T-cell (primary cell): ENCODE measurements at regions not wholly inside any gene's neighbourhood (a gene's known extent, or its start where the extent isn't known, plus 50 kb on each side); places are given as distances from the start of the nearest gene placed in this dataset.
"Not testable (repeated sequence)": the region's sequence is repeated elsewhere in the genome, so short reads cannot be mapped to it uniquely, and the experiment has no call there.

Source experiments
- ATAC-seq, 4 experiments: fragments of 200-7000 bp in 3 of 4; fragments of 150-1000 bp in 1 of 4; cut with Tn5 transposase; replicated peaks in 1 of 4; 1 replicate in 3 of 4; 2 replicates in 1 of 4; pipeline ENCODE4 v1.10.0; 2021; ENCODE audit warnings: moderate library complexity in 3 of 4, mild to moderate bottlenecking in 2 of 4, moderate number of reproducible peaks in 1 of 4
- CTCF ChIA-PET, 2 donors: fragments of 300-600 bp; sonication (Branson Sonifier 250); formaldehyde crosslinking; loops; one replicate each; lab custom pipeline; 2022; ENCODE audit warnings: antibody characterized with exemption in 2 of 2; lab: Charles Lee
- POLR2A ChIA-PET, 2 donors: fragments of 300-600 bp; sonication (Branson Sonifier 250); formaldehyde crosslinking; loops; one replicate each; lab custom pipeline; 2022; ENCODE audit warnings: antibody characterized with exemption in 2 of 2; lab: Charles Lee
- DNase-seq, 35 experiments: peaks; one replicate each; pipeline versions ENCODE4 v3.0.0 to v3.0.0-alpha.2; 2013 to 2023
- H3K27ac ChIP-seq: one replicate; pipeline ENCODE4 v1.5.1; 2013; ENCODE audit warnings: low read length
- H3K27me3 ChIP-seq, 2 experiments: replicated peaks in 1 of 2; 1 replicate in 1 of 2; 2 replicates in 1 of 2; pipeline versions ENCODE4 v1.6.1 to v1.7.0; 2013; ENCODE audit warnings: low read length in 1 of 2, mixed read lengths in 1 of 2; ENCODE audit not compliant: control insufficient read depth in 2 of 2, insufficient read depth in 2 of 2; ENCODE audit errors: extremely low read depth in 1 of 2
- H3K36me3 ChIP-seq, 2 donors: 1 replicate in 1 of 2; 2 replicates in 1 of 2; pipeline versions ENCODE4 v1.6.1 to v1.7.0; 2013; ENCODE audit warnings: low read length in 1 of 2; ENCODE audit not compliant: control insufficient read depth in 2 of 2, insufficient read depth in 1 of 2; ENCODE audit errors: extremely low read depth in 1 of 2
- H3K4me1 ChIP-seq, 2 experiments: 1 replicate in 1 of 2; 2 replicates in 1 of 2; pipeline versions ENCODE4 v1.6.1 to v1.7.0; 2013; ENCODE audit warnings: low read length in 2 of 2, mixed read lengths in 1 of 2; ENCODE audit not compliant: insufficient read depth in 2 of 2, control insufficient read depth in 1 of 2; ENCODE audit errors: extremely low read depth in 1 of 2
- H3K4me3 ChIP-seq, 2 donors: 1 replicate in 1 of 2; 2 replicates in 1 of 2; pipeline versions ENCODE4 v1.5.1 to v1.7.0; 2013; ENCODE audit warnings: mild to moderate bottlenecking in 2 of 2, low read length in 1 of 2, moderate library complexity in 1 of 2; ENCODE audit not compliant: control insufficient read depth in 1 of 2; ENCODE audit errors: extremely low read depth in 1 of 2
- H3K9me3 ChIP-seq: 2 replicates; pipeline ENCODE4 v1.7.0; 2013
- H3K27ac Mint-ChIP-seq, 2 donors: one replicate each; pipeline ENCODE4 v1.8.0; 2020 to 2021; ENCODE audit warnings: mild to moderate bottlenecking in 2 of 2, mixed read lengths in 2 of 2
- H3K27me3 Mint-ChIP-seq, 2 donors: one replicate each; pipeline ENCODE4 v1.8.0; 2021 to 2022; ENCODE audit warnings: mixed read lengths in 2 of 2
- H3K36me3 Mint-ChIP-seq: one replicate; pipeline ENCODE4 v1.8.0; 2021; ENCODE audit warnings: mixed read lengths
- H3K4me1 Mint-ChIP-seq, 3 donors: one replicate each; pipeline ENCODE4 v1.8.0; 2020 to 2022; ENCODE audit warnings: mixed read lengths in 3 of 3, mild to moderate bottlenecking in 1 of 3
- H3K4me3 Mint-ChIP-seq, 3 donors: one replicate each; pipeline ENCODE4 v1.8.0; 2020 to 2022; ENCODE audit warnings: mild to moderate bottlenecking in 3 of 3, mixed read lengths in 3 of 3, moderate library complexity in 3 of 3
- H3K9me3 Mint-ChIP-seq, 3 donors: one replicate each; pipeline ENCODE4 v1.8.0; 2020 to 2022; ENCODE audit warnings: mixed read lengths in 3 of 3
- WGBS: methylation state at CpG from one replicate; pipeline ENCODE4 v1.1.5; 2013; ENCODE audit warnings: missing lambda C conversion rate; ENCODE audit not compliant: insufficient coverage; 5-methylcytosine and 5-hydroxymethylcytosine counted together

DNA sequence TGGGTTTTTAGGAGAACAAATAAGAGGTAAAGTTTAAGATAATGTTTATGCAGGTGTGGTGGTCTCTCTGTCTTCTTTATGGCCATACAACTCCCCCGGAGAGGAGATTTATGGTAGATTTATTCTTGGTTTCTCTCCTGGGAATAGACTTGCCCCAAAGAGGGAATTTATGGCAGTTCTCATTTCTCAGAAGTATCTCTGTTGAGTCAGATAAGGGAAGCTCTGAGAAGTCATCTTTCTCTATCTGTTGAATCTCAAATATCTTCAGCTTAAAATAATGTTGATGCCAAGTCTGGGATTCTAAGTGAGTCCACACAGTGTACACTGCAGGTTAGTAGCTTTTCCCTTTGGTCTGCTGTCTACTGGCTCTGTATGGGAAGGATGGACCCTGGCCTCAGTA is 276.4 kb upstream of the PLET1 start:
- Histone ChIP-seq H3K9me3 (no peaks in the 10 kb centered on the region), H3K4me1 (peaks cover 3 to 14% of the 10 kb centered on the region in 2 experiments), H3K4me3 (no peak overlapping the region), H3K36me3 (no peaks in the 10 kb centered on the region), H3K27ac (no peak overlapping the region), H3K27me3 (peaks cover 3 to 5% of the 10 kb centered on the region in 2 experiments)
- Mint-ChIP-seq H3K27me3 (peaks cover 16 to 18% of the 10 kb centered on the region in 2 donors), H3K36me3 (no peaks in the 10 kb centered on the region), H3K4me1 (peaks cover 20 to 28% (median 22%) of the 10 kb centered on the region in 3 donors), H3K4me3 (no peak overlapping the region), H3K9me3 (no peaks in the 10 kb centered on the region), H3K27ac (no peak overlapping the region)
- POLR2A ChIA-PET: interaction anchor here in 1 of 2 donors (0.5 kb wide), 1 partner anchor 798 kb away, joined by 6 read pairs; no protein-coding TSS in a partner anchor
- CTCF ChIA-PET: interaction anchor here in 1 of 2 donors (0.8 to 1.1 kb wide), 2 partner anchors 8 to 11 kb away, joined by 3 read pairs; no protein-coding TSS in a partner anchor
- ATAC-seq: no peak
- DNase-seq: no peak
- no CpG with 5 or more reads among the region's 1 CpG for WGBS

DNA sequence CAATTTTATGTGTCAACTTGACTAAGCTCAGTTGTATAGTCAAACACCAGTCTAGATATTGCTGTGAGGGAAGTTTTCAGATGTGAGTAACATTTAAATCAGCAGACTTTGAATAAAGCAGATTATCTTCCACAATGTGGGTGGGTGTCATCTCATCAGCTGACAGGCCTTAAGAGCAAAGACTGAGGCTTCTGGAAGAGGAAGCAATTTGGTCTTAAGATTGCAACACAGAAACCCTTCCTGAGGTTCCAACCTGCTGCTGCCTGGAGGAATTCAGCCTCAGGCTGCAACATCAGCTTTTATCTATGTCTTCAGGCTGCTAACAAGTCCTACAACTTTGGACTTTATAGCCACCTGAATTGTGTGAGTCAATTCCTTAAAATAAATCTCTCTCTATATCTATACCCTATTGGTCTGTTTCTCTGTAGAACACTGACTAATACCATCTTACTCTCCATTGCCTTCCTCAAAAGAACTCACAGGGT is 277.2 kb upstream of the PLET1 start:
- H3K27me3 Mint-ChIP-seq: peaks cover 16 to 18% of the 10 kb centered on the region in 2 donors
- no peak overlapping the region for H3K27ac Mint-ChIP-seq
- Histone ChIP-seq H3K27ac (no peak overlapping the region), H3K36me3 (no peaks in the 10 kb centered on the region), H3K4me1 (peaks cover 3 to 14% of the 10 kb centered on the region in 2 experiments), H3K27me3 (peaks cover 3% of the 10 kb centered on the region in 2 experiments), H3K4me3 (no peak overlapping the region), H3K9me3 (no peaks in the 10 kb centered on the region)
- ATAC-seq (no peak), DNase-seq (no peak)
- H3K4me1 Mint-ChIP-seq: peaks cover 24 to 33% (median 25%) of the 10 kb centered on the region in 3 donors
- no peak overlapping the region for H3K4me3 Mint-ChIP-seq
- CTCF ChIA-PET: interaction anchor here (0.8 to 1.0 kb wide), 2 partner anchors 9 to 258 kb away, joined by 3 read pairs; no protein-coding TSS in a partner anchor
- no peaks in the 10 kb centered on the region for H3K9me3 Mint-ChIP-seq
- H3K36me3 Mint-ChIP-seq: no peaks in the 10 kb centered on the region
- POLR2A ChIA-PET: no interaction called here

DNA sequence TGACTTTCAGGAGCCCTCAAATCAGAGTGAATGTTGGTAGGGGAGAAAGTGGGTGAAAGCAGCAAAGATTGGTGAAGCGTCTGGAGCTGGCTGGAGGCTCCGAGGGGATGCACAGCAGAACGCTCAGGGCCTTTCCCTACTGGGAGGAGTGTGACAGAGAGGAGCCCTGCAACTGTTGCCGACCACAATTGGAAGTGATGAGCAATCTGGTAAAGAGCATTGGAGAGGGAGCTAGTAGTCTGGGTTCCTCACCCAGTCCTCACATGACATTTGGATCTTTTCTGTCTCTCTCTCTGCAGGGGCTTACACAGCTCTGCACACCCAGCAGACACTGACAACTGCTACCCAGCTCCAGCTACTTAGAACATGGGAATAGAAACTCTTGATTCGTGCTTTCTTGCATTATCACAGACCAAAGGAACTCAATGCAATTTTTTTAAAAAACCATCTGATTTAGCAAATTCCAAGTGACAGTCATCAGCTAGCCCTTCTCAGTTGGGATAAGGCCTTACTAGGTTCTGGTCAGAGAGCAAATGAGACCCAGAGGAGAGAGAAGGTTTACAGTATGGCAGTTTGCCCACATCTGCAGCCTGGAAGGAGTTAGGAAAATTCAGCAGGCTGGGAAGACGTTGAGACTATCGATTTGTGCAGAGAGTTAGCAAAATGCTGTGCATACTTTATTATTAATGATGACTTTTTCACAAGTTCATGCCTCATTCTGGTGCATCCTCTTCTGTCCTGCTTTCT is 278.0 kb upstream of the PLET1 start:
- H3K9me3 ChIP-seq: no peaks in the 10 kb centered on the region
- Mint-ChIP-seq H3K36me3 (no peaks in the 10 kb centered on the region), H3K27me3 (peaks cover 15 to 16% of the 10 kb centered on the region in 2 donors), H3K27ac (no peak overlapping the region), H3K4me3 (no peak overlapping the region), H3K4me1 (peaks cover 25 to 40% (median 26%) of the 10 kb centered on the region in 3 donors), H3K9me3 (no peaks in the 10 kb centered on the region)
- no peak overlapping the region for H3K27ac ChIP-seq
- ATAC-seq (no peak), DNase-seq (no peak)
- ChIA-PET CTCF (interaction anchor here in 1 of 2 donors (1.0 kb wide), 1 partner anchor 259 kb away, joined by 3 read pairs; no protein-coding TSS in a partner anchor), POLR2A (no interaction called here)
- peaks cover 0 to 3% of the 10 kb centered on the region in 2 experiments for H3K27me3 ChIP-seq
- no peaks in the 10 kb centered on the region for H3K36me3 ChIP-seq
- peaks cover 3 to 14% of the 10 kb centered on the region in 2 experiments for H3K4me1 ChIP-seq
- 67% methylated on average over 4 of the region's 7 CpGs for WGBS
- no peak overlapping the region for H3K4me3 ChIP-seq

DNA sequence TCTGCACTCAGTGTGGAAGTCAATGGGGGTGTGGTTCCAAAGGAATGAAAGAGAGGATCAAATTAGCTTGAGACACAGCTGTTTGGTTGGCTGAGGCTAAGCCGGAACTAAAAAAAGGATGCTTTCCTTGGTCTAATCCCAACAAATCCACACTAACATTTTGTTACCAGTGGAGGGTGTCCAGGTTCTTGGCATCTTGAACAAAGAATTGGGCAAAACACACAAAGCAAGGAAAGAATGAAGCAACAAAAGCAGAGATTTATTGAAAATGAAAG is 278.6 kb upstream of the PLET1 start:
- POLR2A ChIA-PET, CTCF ChIA-PET, H3K9me3 Mint-ChIP-seq, H3K36me3 Mint-ChIP-seq, H3K4me3 ChIP-seq, H3K27ac ChIP-seq, H3K9me3 ChIP-seq, H3K4me3 Mint-ChIP-seq, H3K27me3 ChIP-seq, ATAC-seq, DNase-seq, H3K36me3 ChIP-seq, H3K27ac Mint-ChIP-seq: not testable (repeated sequence)
- no CpG with 5 or more reads among the region's 1 CpG for WGBS
- H3K4me1 Mint-ChIP-seq: peaks cover 25 to 44% (median 26%) of the 10 kb centered on the region in 3 donors
- H3K4me1 ChIP-seq: peaks cover 3 to 14% of the 10 kb centered on the region in 2 experiments
- H3K27me3 Mint-ChIP-seq: peaks cover 14 to 16% of the 10 kb centered on the region in 2 donors

DNA sequence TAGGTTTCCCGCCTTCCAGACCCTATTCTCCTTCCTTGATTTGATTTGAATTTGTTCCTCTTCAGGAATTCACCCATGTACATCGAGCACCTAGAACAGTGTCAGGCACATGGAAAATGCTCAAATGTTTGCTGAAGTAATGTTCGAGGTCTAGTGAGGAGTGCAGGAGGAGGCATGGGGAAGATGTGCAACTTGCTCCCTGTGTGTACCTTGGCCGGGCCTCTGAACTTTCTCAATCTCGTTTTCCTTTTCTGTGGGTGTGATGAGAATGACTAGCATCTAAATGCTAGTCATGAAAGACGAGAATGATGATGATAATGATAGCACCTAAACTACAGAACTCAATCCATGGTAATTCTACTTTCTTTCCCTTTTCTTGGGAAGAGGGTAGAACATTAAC is 279.1 kb upstream of the PLET1 start:
- WGBS: no CpG with 5 or more reads among the region's 6 CpGs
- H3K36me3 Mint-ChIP-seq: no peaks in the 10 kb centered on the region
- Histone ChIP-seq H3K36me3 (no peaks in the 10 kb centered on the region), H3K27me3 (peaks cover 0 to 3% of the 10 kb centered on the region in 2 experiments), H3K4me3 (no peak overlapping the region), H3K27ac (no peak overlapping the region), H3K4me1 (peaks cover 3 to 14% of the 10 kb centered on the region in 2 experiments), H3K9me3 (no peaks in the 10 kb centered on the region)
- peaks cover 10 to 16% of the 10 kb centered on the region in 2 donors for H3K27me3 Mint-ChIP-seq
- DNase-seq (no peak), ATAC-seq (no peak)
- peak overlapping the region in 1 of 3 donors; percentile 23 for H3K4me3 Mint-ChIP-seq
- peaks cover 25 to 44% (median 26%) of the 10 kb centered on the region in 3 donors for H3K4me1 Mint-ChIP-seq
- no peaks in the 10 kb centered on the region for H3K9me3 Mint-ChIP-seq
- H3K27ac Mint-ChIP-seq: peak overlapping the region in 1 of 2 donors; percentile 2
- ChIA-PET CTCF (no interaction called here), POLR2A (no interaction called here)

DNA sequence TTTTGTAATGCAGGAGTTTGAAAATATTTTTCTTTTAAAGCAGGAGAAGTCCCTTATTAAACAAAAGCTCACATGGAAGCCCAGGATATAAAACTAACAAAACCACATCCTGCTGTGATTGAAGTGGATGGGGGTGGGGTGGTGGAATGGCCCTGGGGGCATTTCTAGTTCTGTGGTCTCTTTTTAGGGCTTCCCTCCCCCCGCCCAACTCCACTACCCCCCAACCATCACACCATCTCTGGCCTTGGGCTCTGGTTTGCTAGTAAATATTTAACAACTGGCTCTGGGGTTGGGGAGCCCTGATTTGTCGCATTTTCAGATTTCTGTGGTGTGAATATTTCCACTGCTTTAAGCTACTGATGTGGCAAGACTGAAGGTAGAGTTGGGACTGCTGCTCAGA is 279.6 kb upstream of the PLET1 start:
- peak overlapping the region in 1 of 2 donors; percentile 2 for H3K27ac Mint-ChIP-seq
- H3K4me1 Mint-ChIP-seq: peaks cover 25 to 44% (median 26%) of the 10 kb centered on the region in 3 donors
- no peaks in the 10 kb centered on the region for H3K36me3 Mint-ChIP-seq
- Histone ChIP-seq H3K36me3 (no peaks in the 10 kb centered on the region), H3K27me3 (peaks cover 0 to 3% of the 10 kb centered on the region in 2 experiments), H3K4me1 (peaks cover 3 to 14% of the 10 kb centered on the region in 2 experiments), H3K27ac (no peak overlapping the region), H3K4me3 (no peak overlapping the region), H3K9me3 (no peaks in the 10 kb centered on the region)
- DNase-seq: no peak
- no peak for ATAC-seq
- peaks cover 10 to 14% of the 10 kb centered on the region in 2 donors for H3K27me3 Mint-ChIP-seq
- peak overlapping the region in 1 of 3 donors; percentile 23 for H3K4me3 Mint-ChIP-seq
- H3K9me3 Mint-ChIP-seq: no peaks in the 10 kb centered on the region
- ChIA-PET CTCF (interaction anchor here in 1 of 2 donors (0.7 kb wide), 1 partner anchor 48 kb away, joined by 5 read pairs; no protein-coding TSS in a partner anchor), POLR2A (no interaction called here)
- WGBS: no CpG with 5 or more reads among the region's 2 CpGs
